Sigmoid colon (tissue), 6 donors: ENCODE measurements at regions not wholly inside any gene's neighbourhood (a gene's known extent, or its start where the extent isn't known, plus 50 kb on each side); places are given as distances from the start of the nearest gene placed in this dataset.

Experiments
- DNase-seq: peaks from one replicate; pipeline ENCODE4 v3.0.0-alpha.2; 2019
- H3K27ac ChIP-seq, 4 donors: fragments of 200-600 bp; sonication (generic); one replicate each; pipeline ENCODE4 v1.5.1; 2016 to 2019; ENCODE audit warnings: mild to moderate bottlenecking in 1 of 4
- H3K27me3 ChIP-seq, 3 donors: fragments of 200-600 bp; sonication (generic); one replicate each; pipeline ENCODE4 v1.5.1; 2019; ENCODE audit warnings: mild to moderate bottlenecking in 1 of 3
- H3K36me3 ChIP-seq, 4 donors: fragments of 200-600 bp; sonication (generic); one replicate each; pipeline ENCODE4 v1.5.1; 2016 to 2019
- H3K4me1 ChIP-seq, 4 donors: fragments of 200-600 bp; sonication (generic); one replicate each; pipeline ENCODE4 v1.5.1; 2017 to 2019
- H3K4me3 ChIP-seq, 4 donors: fragments of 200-600 bp; sonication (generic); one replicate each; pipeline ENCODE4 v1.5.1; 2017 to 2019; ENCODE audit warnings: mild to moderate bottlenecking in 2 of 4, moderate library complexity in 1 of 4
- H3K9me3 ChIP-seq, 4 donors: fragments of 200-600 bp in 3 of 4; sonication (generic) in 3 of 4; one replicate each; pipeline versions ENCODE4 v1.5.1 to v1.6.1; 2013 to 2019
- CTCF ChIP-seq, 4 experiments: fragments of 450-650 bp in 3 of 4; fragments of 200-600 bp in 1 of 4; IDR thresholded peaks; one replicate each; pipeline ENCODE4 v1.5.1; 2016 to 2019; ENCODE audit warnings: antibody characterized with exemption in 4 of 4, mild to moderate bottlenecking in 3 of 4, moderate library complexity in 2 of 4
- EP300 ChIP-seq, 4 donors: sonication (generic); formaldehyde crosslinking; IDR thresholded peaks; one replicate each; pipeline ENCODE4 v1.6.1; 2017; ENCODE audit warnings: antibody characterized with exemption in 4 of 4
- POLR2A ChIP-seq, 2 donors: fragments of 450-650 bp; IDR thresholded peaks; one replicate each; pipeline ENCODE4 v1.6.1; 2016; ENCODE audit warnings: antibody characterized with exemption in 2 of 2, mild to moderate bottlenecking in 2 of 2, moderate library complexity in 2 of 2
- POLR2AphosphoS5 ChIP-seq, 4 donors: sonication (generic); formaldehyde crosslinking; IDR thresholded peaks; one replicate each; pipeline ENCODE4 v1.6.1; 2017; ENCODE audit warnings: antibody characterized with exemption in 4 of 4
- WGBS, 2 donors: extraction: QIAGEN DNeasy Blood & Tissue Kit; methylation state at CpG; one replicate each; pipeline ENCODE4 v1.1.7; 2013; 5-methylcytosine and 5-hydroxymethylcytosine counted together
- intact Hi-C: fragments of 100-400 bp; cut with DNase I; formaldehyde crosslinking; loops from one replicate; pipeline ENCODE4 v1.15.1; 2023
- donor health status: healthy with polysubstance abuse.
- donor health status: healthy.

GRCh38 chr2:215557701-215558100 is 121.8 kb upstream of the FN1 start:
- no peak for DNase-seq
- Histone ChIP-seq H3K36me3 (no peaks in the 10 kb centered on the region), H3K27ac (no peak overlapping the region), H3K4me3 (no peak overlapping the region), H3K4me1 (no peaks in the 10 kb centered on the region), H3K9me3 (no peaks in the 10 kb centered on the region), H3K27me3 (no peaks in the 10 kb centered on the region)
- TF ChIP-seq EP300 (IDR thresholded peaks at IDR 0.05) (no peak), POLR2A (IDR thresholded peaks at IDR 0.05) (no peak), POLR2AphosphoS5 (IDR thresholded peaks at IDR 0.05) (no peak), CTCF (IDR thresholded peaks at IDR 0.05) (no peak)
- intact Hi-C loops = no loop called here
- 92 to 95% methylated on average over 2 of the region's 2 CpGs for WGBS, 2 donors

GRCh38 chr2:215556979-215557378 is 121.1 kb upstream of the FN1 start:
- Histone ChIP-seq H3K27me3 (no peaks in the 10 kb centered on the region), H3K4me1 (no peaks in the 10 kb centered on the region), H3K4me3 (no peak overlapping the region), H3K9me3 (no peaks in the 10 kb centered on the region), H3K27ac (no peak overlapping the region), H3K36me3 (no peaks in the 10 kb centered on the region)
- TF ChIP-seq EP300 (IDR thresholded peaks at IDR 0.05) = no peak
- no peak for TF ChIP-seq CTCF (IDR thresholded peaks at IDR 0.05)
- TF ChIP-seq POLR2A (IDR thresholded peaks at IDR 0.05) = no peak
- no peak for TF ChIP-seq POLR2AphosphoS5 (IDR thresholded peaks at IDR 0.05)
- intact Hi-C loops = no loop called here
- WGBS, 2 donors = 82 to 86% methylated on average over 3 of the region's 3 CpGs
- no peak for DNase-seq

- Histone ChIP-seq H3K27me3 (no peaks in the 10 kb centered on the region), H3K4me3 (no peak overlapping the region), H3K4me1 (no peaks in the 10 kb centered on the region), H3K9me3 (no peaks in the 10 kb centered on the region), H3K27ac (no peak overlapping the region), H3K36me3 (no peaks in the 10 kb centered on the region)
- WGBS, 2 donors = 71 to 75% methylated on average over 5 of the region's 5 CpGs
- no peak for DNase-seq
- intact Hi-C loops = no loop called here
- TF ChIP-seq POLR2AphosphoS5 (IDR thresholded peaks at IDR 0.05) (no peak), POLR2A (IDR thresholded peaks at IDR 0.05) (no peak), EP300 (IDR thresholded peaks at IDR 0.05) (no peak), CTCF (IDR thresholded peaks at IDR 0.05) (no peak)
Observed at GRCh38 chr2:215554689-215555498, 119.0 kb upstream of the FN1 start.

- no peak overlapping the region for H3K4me3 ChIP-seq
- no peaks in the 10 kb centered on the region for H3K36me3 ChIP-seq
- DNase-seq = no peak
- no peaks in the 10 kb centered on the region for H3K9me3 ChIP-seq
- intact Hi-C loops = no loop called here
- TF ChIP-seq EP300 (IDR thresholded peaks at IDR 0.05) = no peak
- no peak for TF ChIP-seq POLR2AphosphoS5 (IDR thresholded peaks at IDR 0.05)
- TF ChIP-seq POLR2A (IDR thresholded peaks at IDR 0.05) = no peak
- TF ChIP-seq CTCF (IDR thresholded peaks at IDR 0.05) = no peak
- H3K27ac ChIP-seq = no peak overlapping the region
- WGBS, 2 donors = 92 to 98% methylated on average over 3 of the region's 3 CpGs
- no peaks in the 10 kb centered on the region for H3K27me3 ChIP-seq
- H3K4me1 ChIP-seq = no peaks in the 10 kb centered on the region
Observed at GRCh38 chr2:215553946-215554345, 118.1 kb upstream of the FN1 start.

GRCh38 chr2:215552144-215552580 is 116.3 kb upstream of the FN1 start:
- no peaks in the 10 kb centered on the region for H3K36me3 ChIP-seq
- H3K4me3 ChIP-seq = no peak overlapping the region
- no peak for TF ChIP-seq CTCF (IDR thresholded peaks at IDR 0.05)
- no peak for TF ChIP-seq POLR2AphosphoS5 (IDR thresholded peaks at IDR 0.05)
- TF ChIP-seq POLR2A (IDR thresholded peaks at IDR 0.05) = no peak
- no peak for TF ChIP-seq EP300 (IDR thresholded peaks at IDR 0.05)
- H3K27me3 ChIP-seq = no peaks in the 10 kb centered on the region
- intact Hi-C loops = no loop called here
- WGBS, 2 donors = 71 to 79% methylated on average over 4 of the region's 4 CpGs
- no peaks in the 10 kb centered on the region for H3K9me3 ChIP-seq
- no peak for DNase-seq
- no peaks in the 10 kb centered on the region for H3K4me1 ChIP-seq
- no peak overlapping the region for H3K27ac ChIP-seq
